Limb (tissue), 2 donors: ENCODE measurements at regions not wholly inside any gene's neighbourhood (a gene's known extent, or its start where the extent isn't known, plus 50 kb on each side); places are given as distances from the start of the nearest gene placed in this dataset.
"Not testable (repeated sequence)": the region's sequence is repeated elsewhere in the genome, so short reads cannot be mapped to it uniquely, and the experiment has no call there.

Experiments used
- DNase-seq, 2 donors: peaks; one replicate each; pipeline ENCODE4 v3.0.0-alpha.2; 2016; ENCODE audit errors: extremely low spot score in 2 of 2

GRCh38 chr1:105093893-105094292 is 1344.2 kb downstream of the AMY1C start:
- DNase-seq = not testable (repeated sequence)

- DNase-seq = no peak
These were observed 1350.4 kb downstream of the AMY1C start for GRCh38 chr1:105100102-105100501.

GRCh38 chr1:105101261-105101660 is 1351.6 kb downstream of the AMY1C start:
- no peak for DNase-seq

GRCh38 chr1:105102371-105102770 is 1352.7 kb downstream of the AMY1C start:
- no peak for DNase-seq

GRCh38 chr1:105122041-105122440 is 1372.3 kb downstream of the AMY1C start:
- no peak for DNase-seq

- peak; percentile 15 to 56 for DNase-seq
These were observed 1388.1 kb downstream of the AMY1C start for GRCh38 chr1:105137543-105138457.

GRCh38 chr1:105138458-105138893 is 1388.8 kb downstream of the AMY1C start:
- DNase-seq = peak in 1 of 2 donors; percentile 32

GRCh38 chr1:105172788-105173187 is 1423.1 kb downstream of the AMY1C start:
- DNase-seq = no peak

GRCh38 chr1:105180789-105181188 is 1431.1 kb downstream of the AMY1C start:
- DNase-seq = no peak

GRCh38 chr1:105204836-105205371 is 1455.2 kb downstream of the AMY1C start:
- DNase-seq = no peak

- DNase-seq = no peak
These were observed 1458.9 kb downstream of the AMY1C start for GRCh38 chr1:105208581-105208980.

- no peak for DNase-seq
These were observed 1461.0 kb downstream of the AMY1C start for GRCh38 chr1:105210747-105211146.

- no peak for DNase-seq
These were observed 1481.7 kb downstream of the AMY1C start for GRCh38 chr1:105231378-105231777.

GRCh38 chr1:105243411-105243810 is 1493.7 kb downstream of the AMY1C start:
- DNase-seq = no peak

GRCh38 chr1:105243969-105244368 is 1494.3 kb downstream of the AMY1C start:
- no peak for DNase-seq

GRCh38 chr1:105254906-105255305 is 1505.2 kb downstream of the AMY1C start:
- DNase-seq = no peak

GRCh38 chr1:105260001-105260400 is 1510.3 kb downstream of the AMY1C start:
- DNase-seq = no peak

- DNase-seq = no peak
These were observed 1521.3 kb downstream of the AMY1C start for GRCh38 chr1:105270966-105271365.

GRCh38 chr1:105272376-105272775 is 1522.7 kb downstream of the AMY1C start:
- not testable (repeated sequence) for DNase-seq

GRCh38 chr1:105294838-105295237 is 1545.1 kb downstream of the AMY1C start:
- no peak for DNase-seq

- DNase-seq = no peak
These were observed 1560.4 kb downstream of the AMY1C start for GRCh38 chr1:105310063-105310462.

GRCh38 chr1:105317976-105318375 is 1568.3 kb downstream of the AMY1C start:
- no peak for DNase-seq

GRCh38 chr1:105326886-105327285 is 1577.2 kb downstream of the AMY1C start:
- DNase-seq = no peak
